Head of caudate nucleus (tissue), 42 donors: ENCODE measurements at regions not wholly inside any gene's neighbourhood (a gene's known extent, or its start where the extent isn't known, plus 50 kb on each side); places are given as distances from the start of the nearest gene placed in this dataset.
"Not testable (repeated sequence)": the region's sequence is repeated elsewhere in the genome, so short reads cannot be mapped to it uniquely, and the experiment has no call there.

Source experiments
- DNase-seq, 42 donors: peaks; one replicate each; pipeline versions ENCODE4 v3.0.0 to v3.0.0-alpha.2; 2020 to 2021; ENCODE audit warnings: mixed read lengths in 7 of 42
- intact Hi-C: fragments of 100-400 bp; cut with DNase I; formaldehyde crosslinking; loops from one replicate; pipeline ENCODE4 v1.15.0; 2022

GRCh38 chr4:3630598-3631543 is 98.6 kb upstream of the LRPAP1 start:
- peak in 2 of 42 donors; percentile 2 to 18 for DNase-seq
- intact Hi-C loops = no loop called here

- intact Hi-C loops = no loop called here
Measured at GRCh38 chr4:3630136-3630597, 97.9 kb upstream of the LRPAP1 start.

GRCh38 chr4:3629665-3630064 is 97.4 kb upstream of the LRPAP1 start:
- intact Hi-C loops = no loop called here
- peak in 3 of 42 donors; percentile 4 to 23 (median 18) for DNase-seq

More at GRCh38 chr4:3630136-3630597, 97.9 kb upstream of the LRPAP1 start:
- peak in 3 of 42 donors; percentile 1 to 13 (median 12) for DNase-seq

GRCh38 chr4:3629176-3629575 is 97.0 kb upstream of the LRPAP1 start:
- DNase-seq = peak in 2 of 42 donors; percentile 6 to 22
- intact Hi-C loops = not testable (repeated sequence)

GRCh38 chr4:3628868-3629175 is 96.6 kb upstream of the LRPAP1 start:
- intact Hi-C loops = no loop called here

GRCh38 chr4:3627967-3628867 is 96.0 kb upstream of the LRPAP1 start:
- peak in 15 of 42 donors; percentile 18 to 61 (median 31) for DNase-seq
- intact Hi-C loops = not testable (repeated sequence)

More at GRCh38 chr4:3628868-3629175, 96.6 kb upstream of the LRPAP1 start:
- DNase-seq = no peak

GRCh38 chr4:3627456-3627855 is 95.2 kb upstream of the LRPAP1 start:
- intact Hi-C loops = not testable (repeated sequence)
- DNase-seq = peak in 1 of 42 donors; percentile 10

GRCh38 chr4:3626131-3626884 is 94.1 kb upstream of the LRPAP1 start:
- intact Hi-C loops = not testable (repeated sequence)
- peak in 1 of 42 donors; percentile 15 for DNase-seq

- peak in 1 of 42 donors; percentile 15 for DNase-seq
- intact Hi-C loops = not testable (repeated sequence)
Measured at GRCh38 chr4:3625286-3625875, 93.2 kb upstream of the LRPAP1 start.

- DNase-seq = peak in 16 of 42 donors; percentile 20 to 72 (median 46)
- intact Hi-C loops = not testable (repeated sequence)
Measured at GRCh38 chr4:3623809-3624329, 91.6 kb upstream of the LRPAP1 start.

- intact Hi-C loops = no loop called here
- DNase-seq = peak in 1 of 42 donors; percentile 23
Measured at GRCh38 chr4:3623106-3623505, 90.9 kb upstream of the LRPAP1 start.

GRCh38 chr4:3620365-3620764 is 88.1 kb upstream of the LRPAP1 start:
- DNase-seq, intact Hi-C loops: not testable (repeated sequence)

- intact Hi-C loops, DNase-seq: not testable (repeated sequence)
Measured at GRCh38 chr4:3619698-3620097, 87.5 kb upstream of the LRPAP1 start.

- intact Hi-C loops, DNase-seq: not testable (repeated sequence)
Measured at GRCh38 chr4:3618341-3618740, 86.1 kb upstream of the LRPAP1 start.

GRCh38 chr4:3615386-3616286 is 83.4 kb upstream of the LRPAP1 start:
- peak in 1 of 42 donors; percentile 23 for DNase-seq
- intact Hi-C loops = no loop called here

GRCh38 chr4:3614731-3614980 is 82.4 kb upstream of the LRPAP1 start:
- DNase-seq = no peak
- intact Hi-C loops = no loop called here

- DNase-seq = peak in 2 of 42 donors; percentile 13 to 15
- intact Hi-C loops = no loop called here
Measured at GRCh38 chr4:3613967-3614730, 81.9 kb upstream of the LRPAP1 start.
